HPDE6-E6E7 (cell line): ENCODE measurements at regions not wholly inside any gene's neighbourhood (a gene's known extent, or its start where the extent isn't known, plus 50 kb on each side); places are given as distances from the start of the nearest gene placed in this dataset.
"Not testable (repeated sequence)": the region's sequence is repeated elsewhere in the genome, so short reads cannot be mapped to it uniquely, and the experiment has no call there.

Experiments
- DNase-seq: peaks from one replicate; pipeline ENCODE4 v3.0.0; 2011; ENCODE audit warnings: missing footprints; ENCODE audit errors: extremely low spot score

- DNase-seq, result not testable (repeated sequence)
Observed at GRCh38 chr7:118916120-118916519, 691.6 kb downstream of the ANKRD7 start.

- DNase-seq, result peak; percentile 9
Observed at GRCh38 chr7:118918556-118918955, 694.1 kb downstream of the ANKRD7 start.

GRCh38 chr7:118938845-118939244 lies 714.3 kb downstream of the ANKRD7 start:
- DNase-seq, result no peak

GRCh38 chr7:118944271-118944670 lies 719.8 kb downstream of the ANKRD7 start:
- no peak for DNase-seq

- DNase-seq, result no peak
Observed at GRCh38 chr7:118945911-118946682, 721.6 kb downstream of the ANKRD7 start.

- DNase-seq, result no peak
Observed at GRCh38 chr7:118948508-118948907, 724.0 kb downstream of the ANKRD7 start.

- DNase-seq, result peak; percentile 4
Observed at GRCh38 chr7:118949031-118949430, 724.5 kb downstream of the ANKRD7 start.

- DNase-seq, result not testable (repeated sequence)
Observed at GRCh38 chr7:118956285-118956684, 731.8 kb downstream of the ANKRD7 start.

GRCh38 chr7:118969370-118969769 lies 744.9 kb downstream of the ANKRD7 start:
- DNase-seq, result no peak

- no peak for DNase-seq
Observed at GRCh38 chr7:118971706-118972105, 747.2 kb downstream of the ANKRD7 start.

GRCh38 chr7:118974836-118975235 lies 750.3 kb downstream of the ANKRD7 start:
- DNase-seq, result no peak

GRCh38 chr7:118995350-118995749 lies 770.8 kb downstream of the ANKRD7 start:
- DNase-seq, result no peak

GRCh38 chr7:119007236-119007635 lies 782.7 kb downstream of the ANKRD7 start:
- no peak for DNase-seq

- no peak for DNase-seq
Observed at GRCh38 chr7:119010635-119011034, 786.1 kb downstream of the ANKRD7 start.

- DNase-seq, result no peak
Observed at GRCh38 chr7:119026391-119026790, 801.9 kb downstream of the ANKRD7 start.

- no peak for DNase-seq
Observed at GRCh38 chr7:119028736-119029135, 804.2 kb downstream of the ANKRD7 start.

- DNase-seq, result not testable (repeated sequence)
Observed at GRCh38 chr7:119032136-119032535, 807.6 kb downstream of the ANKRD7 start.

GRCh38 chr7:119033641-119034040 lies 809.1 kb downstream of the ANKRD7 start:
- DNase-seq, result no peak

GRCh38 chr7:119037941-119038340 lies 813.4 kb downstream of the ANKRD7 start:
- DNase-seq, result no peak

- no peak for DNase-seq
Observed at GRCh38 chr7:119046068-119046467, 821.6 kb downstream of the ANKRD7 start.

GRCh38 chr7:119065966-119066365 lies 841.5 kb downstream of the ANKRD7 start:
- no peak for DNase-seq

GRCh38 chr7:119086026-119086425 lies 861.5 kb downstream of the ANKRD7 start:
- DNase-seq, result no peak

- DNase-seq, result no peak
Observed at GRCh38 chr7:119090851-119091250, 866.3 kb downstream of the ANKRD7 start.

- no peak for DNase-seq
Observed at GRCh38 chr7:119096683-119097082, 872.2 kb downstream of the ANKRD7 start.
